ENCODE measurements at regions not wholly inside any gene's neighbourhood (a gene's known extent, or its start where the extent isn't known, plus 50 kb on each side); places are given as distances from the start of the nearest gene placed in this dataset.

- intact Hi-C loops (cut with DNase I): no loop called here
- TF ChIP-seq CTCF (IDR thresholded peaks at IDR 0.05; ENCODE audit: borderline replicate concordance, extremely low read depth, insufficient read depth): no peak
- FAIRE-seq: no peak
These were observed 179.7 kb upstream of the ISL1 start for GRCh38 chr5:51203598-51203997.

GRCh38 chr5:51208296-51208695, 175.0 kb upstream of the ISL1 start:
- no peak for TF ChIP-seq CTCF (IDR thresholded peaks at IDR 0.05; ENCODE audit: borderline replicate concordance, extremely low read depth, insufficient read depth)
- DNase-seq (no peak), FAIRE-seq (no peak)
- Histone ChIP-seq H3K9me3 (ENCODE audit: control insufficient read depth in 2 of 3, insufficient read depth in 1 of 3, low read length in 3 of 3) (no peaks in the 10 kb centered on the region), H3K27me3 (ENCODE audit: control insufficient read depth, insufficient read depth, low read length) (no peaks in the 10 kb centered on the region), H3K4me1 (ENCODE audit: control insufficient read depth in 2 of 3, insufficient read depth in 2 of 3, low read depth in 1 of 3, low read length in 3 of 3) (no peaks in the 10 kb centered on the region), H3K36me3 (ENCODE audit: control insufficient read depth in 2 of 3, insufficient read depth in 3 of 3, low read length in 3 of 3) (no peaks in the 10 kb centered on the region), H3K27ac (ENCODE audit: low read depth in 2 of 2, low read length in 2 of 2) (no peak overlapping the region), H3K4me3 (ENCODE audit: low read length in 3 of 3) (no peak overlapping the region), H3K9ac (ENCODE audit: low read length in 3 of 3) (no peak overlapping the region)
- intact Hi-C loops (cut with DNase I): no loop called here

More at GRCh38 chr5:51203598-51203997, 179.7 kb upstream of the ISL1 start:
- Histone ChIP-seq H3K27me3 (ENCODE audit: control insufficient read depth, insufficient read depth, low read length) (no peaks in the 10 kb centered on the region), H3K9me3 (ENCODE audit: control insufficient read depth in 2 of 3, insufficient read depth in 1 of 3, low read length in 3 of 3) (no peaks in the 10 kb centered on the region), H3K36me3 (ENCODE audit: control insufficient read depth in 2 of 3, insufficient read depth in 3 of 3, low read length in 3 of 3) (no peaks in the 10 kb centered on the region), H3K27ac (ENCODE audit: low read depth in 2 of 2, low read length in 2 of 2) (no peak overlapping the region), H3K4me3 (ENCODE audit: low read length in 3 of 3) (no peak overlapping the region), H3K9ac (ENCODE audit: low read length in 3 of 3) (no peak overlapping the region), H3K4me1 (ENCODE audit: control insufficient read depth in 2 of 3, insufficient read depth in 2 of 3, low read depth in 1 of 3, low read length in 3 of 3) (no peaks in the 10 kb centered on the region)
- no peak for DNase-seq

- H3K36me3 ChIP-seq (ENCODE audit: control insufficient read depth in 2 of 3, insufficient read depth in 3 of 3, low read length in 3 of 3): no peaks in the 10 kb centered on the region
- DNase-seq (no peak), FAIRE-seq (no peak)
These were observed 168.5 kb upstream of the ISL1 start for GRCh38 chr5:51214746-51215145.

More at GRCh38 chr5:51214746-51215145, 168.5 kb upstream of the ISL1 start:
- Histone ChIP-seq H3K27me3 (ENCODE audit: control insufficient read depth, insufficient read depth, low read length) (no peaks in the 10 kb centered on the region), H3K9me3 (ENCODE audit: control insufficient read depth in 2 of 3, insufficient read depth in 1 of 3, low read length in 3 of 3) (no peaks in the 10 kb centered on the region), H3K4me3 (ENCODE audit: low read length in 3 of 3) (no peak overlapping the region), H3K9ac (ENCODE audit: low read length in 3 of 3) (no peak overlapping the region), H3K27ac (ENCODE audit: low read depth in 2 of 2, low read length in 2 of 2) (no peak overlapping the region), H3K4me1 (ENCODE audit: control insufficient read depth in 2 of 3, insufficient read depth in 2 of 3, low read depth in 1 of 3, low read length in 3 of 3) (no peaks in the 10 kb centered on the region)
- TF ChIP-seq CTCF (IDR thresholded peaks at IDR 0.05; ENCODE audit: borderline replicate concordance, extremely low read depth, insufficient read depth): no peak
- intact Hi-C loops (cut with DNase I): no loop called here
